CD4-positive, CD25-positive, alpha-beta regulatory T cell (primary cell): ENCODE measurements at regions not wholly inside any gene's neighbourhood (a gene's known extent, or its start where the extent isn't known, plus 50 kb on each side); places are given as distances from the start of the nearest gene placed in this dataset.

Source experiments
- ATAC-seq, 2 donors: fragments of 150-1000 bp; cut with Tn5 transposase; one replicate each; pipeline ENCODE4 v1.10.0; 2021; ENCODE audit warnings: low read depth in 2 of 2, moderate number of reproducible peaks in 2 of 2, moderate library complexity in 1 of 2
- DNase-seq, 3 donors: peaks; one replicate each; pipeline versions ENCODE4 v3.0.0 to v3.0.0-alpha.2; 2012 to 2022; ENCODE audit warnings: mixed read lengths in 1 of 3
- H3K27ac ChIP-seq: one replicate; pipeline ENCODE4 v1.7.0; 2013; ENCODE audit warnings: mild to moderate bottlenecking, low read length; ENCODE audit not compliant: insufficient read depth, poor library complexity, severe bottlenecking
- H3K27me3 ChIP-seq: one replicate; pipeline ENCODE4 v1.7.0; 2013; ENCODE audit warnings: low read length; ENCODE audit not compliant: control insufficient read depth, insufficient read depth
- H3K36me3 ChIP-seq: one replicate; pipeline ENCODE4 v1.7.0; 2013; ENCODE audit warnings: mild to moderate bottlenecking, low read length, moderate library complexity; ENCODE audit not compliant: control insufficient read depth, insufficient read depth
- H3K4me1 ChIP-seq: 2 replicates; pipeline ENCODE4 v1.7.0; 2013; ENCODE audit warnings: mild to moderate bottlenecking, low read length; ENCODE audit not compliant: insufficient read depth, control insufficient read depth, poor library complexity, severe bottlenecking
- H3K4me3 ChIP-seq: one replicate; pipeline ENCODE4 v1.7.0; 2013; ENCODE audit warnings: low read depth, mild to moderate bottlenecking, low read length, moderate library complexity
- H3K9me3 ChIP-seq, 2 experiments: 1 replicate in 1 of 2; 2 replicates in 1 of 2; pipeline ENCODE4 v1.7.0; 2013; ENCODE audit warnings: low read length in 2 of 2, mild to moderate bottlenecking in 1 of 2, moderate library complexity in 1 of 2; ENCODE audit not compliant: control insufficient read depth in 2 of 2
- H3K27ac Mint-ChIP-seq, 3 donors: one replicate each; pipeline ENCODE4 v1.8.0; 2020 to 2022; ENCODE audit warnings: mild to moderate bottlenecking in 3 of 3, mixed read lengths in 3 of 3, moderate library complexity in 2 of 3
- H3K27me3 Mint-ChIP-seq: one replicate; pipeline ENCODE4 v1.8.0; 2022; ENCODE audit warnings: mild to moderate bottlenecking, mixed read lengths
- H3K36me3 Mint-ChIP-seq: one replicate; pipeline ENCODE4 v1.8.0; 2020; ENCODE audit warnings: mixed read lengths
- H3K4me1 Mint-ChIP-seq, 4 donors: one replicate each; pipeline ENCODE4 v1.8.0; 2020 to 2022; ENCODE audit warnings: mixed read lengths in 4 of 4, mild to moderate bottlenecking in 1 of 4
- H3K4me3 Mint-ChIP-seq, 4 donors: one replicate each; pipeline ENCODE4 v1.8.0; 2020 to 2022; ENCODE audit warnings: mild to moderate bottlenecking in 4 of 4, mixed read lengths in 4 of 4, moderate library complexity in 3 of 4
- H3K9me3 Mint-ChIP-seq, 7 donors: one replicate each; pipeline ENCODE4 v1.8.0; 2020 to 2022; ENCODE audit warnings: mixed read lengths in 7 of 7, mild to moderate bottlenecking in 3 of 7, moderate library complexity in 2 of 7

GRCh38 chr1:228939881-228940392 lies 204.7 kb downstream of the RHOU start:
- peak overlapping the region in 1 of 3 donors; percentile 56 for H3K27ac Mint-ChIP-seq
- Histone ChIP-seq H3K27me3 (peaks cover 2% of the 10 kb centered on the region), H3K36me3 (no peaks in the 10 kb centered on the region), H3K9me3 (no peaks in the 10 kb centered on the region), H3K4me3 (no peak overlapping the region), H3K27ac (no peak overlapping the region), H3K4me1 (no peaks in the 10 kb centered on the region)
- peaks cover 4% of the 10 kb centered on the region for H3K27me3 Mint-ChIP-seq
- no peak overlapping the region for H3K4me3 Mint-ChIP-seq
- no peaks in the 10 kb centered on the region for H3K36me3 Mint-ChIP-seq
- peaks cover 0 to 30% (median 7%) of the 10 kb centered on the region in 4 donors for H3K4me1 Mint-ChIP-seq
- DNase-seq, result no peak
- no peak for ATAC-seq
- H3K9me3 Mint-ChIP-seq, result no peaks in the 10 kb centered on the region

GRCh38 chr1:228940526-228940925 lies 205.2 kb downstream of the RHOU start:
- Histone ChIP-seq H3K27ac (no peak overlapping the region), H3K9me3 (no peaks in the 10 kb centered on the region), H3K27me3 (no peaks in the 10 kb centered on the region), H3K4me3 (no peak overlapping the region), H3K4me1 (no peaks in the 10 kb centered on the region), H3K36me3 (no peaks in the 10 kb centered on the region)
- DNase-seq, result no peak
- Mint-ChIP-seq H3K4me3 (no peak overlapping the region), H3K27me3 (peaks cover 4% of the 10 kb centered on the region), H3K9me3 (no peaks in the 10 kb centered on the region), H3K36me3 (no peaks in the 10 kb centered on the region), H3K4me1 (peaks cover 0 to 30% (median 7%) of the 10 kb centered on the region in 4 donors), H3K27ac (peak overlapping the region in 1 of 3 donors; percentile 32)
- no peak for ATAC-seq

GRCh38 chr1:228940926-228941325 lies 205.6 kb downstream of the RHOU start:
- no peak for DNase-seq
- Histone ChIP-seq H3K27me3 (no peaks in the 10 kb centered on the region), H3K4me1 (no peaks in the 10 kb centered on the region), H3K36me3 (no peaks in the 10 kb centered on the region), H3K27ac (no peak overlapping the region), H3K4me3 (no peak overlapping the region), H3K9me3 (no peaks in the 10 kb centered on the region)
- no peak for ATAC-seq
- Mint-ChIP-seq H3K27me3 (peaks cover 4% of the 10 kb centered on the region), H3K27ac (peak overlapping the region in 1 of 3 donors; percentile 32), H3K9me3 (no peaks in the 10 kb centered on the region), H3K4me1 (peaks cover 0 to 29% (median 6%) of the 10 kb centered on the region in 4 donors), H3K36me3 (no peaks in the 10 kb centered on the region), H3K4me3 (no peak overlapping the region)

GRCh38 chr1:228941666-228942065 lies 206.4 kb downstream of the RHOU start:
- peaks cover 0 to 22% (median 6%) of the 10 kb centered on the region in 4 donors for H3K4me1 Mint-ChIP-seq

GRCh38 chr1:228943436-228943835 lies 208.2 kb downstream of the RHOU start:
- Histone ChIP-seq H3K27me3 (no peaks in the 10 kb centered on the region), H3K36me3 (no peaks in the 10 kb centered on the region), H3K4me1 (no peaks in the 10 kb centered on the region), H3K9me3 (no peaks in the 10 kb centered on the region), H3K4me3 (no peak overlapping the region), H3K27ac (no peak overlapping the region)
- peaks cover 0 to 6% (median 3%) of the 10 kb centered on the region in 4 donors for H3K4me1 Mint-ChIP-seq
- H3K4me3 Mint-ChIP-seq, result no peak overlapping the region
- H3K36me3 Mint-ChIP-seq, result no peaks in the 10 kb centered on the region
- no peak for DNase-seq
- no peak overlapping the region for H3K27ac Mint-ChIP-seq
- H3K27me3 Mint-ChIP-seq, result peaks cover 8% of the 10 kb centered on the region
- no peak for ATAC-seq
- H3K9me3 Mint-ChIP-seq, result no peaks in the 10 kb centered on the region

More at GRCh38 chr1:228941666-228942065, 206.4 kb downstream of the RHOU start:
- Histone ChIP-seq H3K9me3 (no peaks in the 10 kb centered on the region), H3K36me3 (no peaks in the 10 kb centered on the region), H3K4me3 (no peak overlapping the region), H3K27me3 (no peaks in the 10 kb centered on the region), H3K27ac (no peak overlapping the region), H3K4me1 (no peaks in the 10 kb centered on the region)
- ATAC-seq (no peak), DNase-seq (no peak)
- no peak overlapping the region for H3K4me3 Mint-ChIP-seq
- no peaks in the 10 kb centered on the region for H3K36me3 Mint-ChIP-seq
- H3K27ac Mint-ChIP-seq, result no peak overlapping the region
- H3K27me3 Mint-ChIP-seq, result peaks cover 7% of the 10 kb centered on the region
- no peaks in the 10 kb centered on the region for H3K9me3 Mint-ChIP-seq

- no peaks in the 10 kb centered on the region for H3K36me3 ChIP-seq
- Mint-ChIP-seq H3K36me3 (no peaks in the 10 kb centered on the region), H3K9me3 (no peaks in the 10 kb centered on the region), H3K27ac (no peak overlapping the region), H3K4me1 (peaks cover 0 to 1% (median 0%) of the 10 kb centered on the region in 4 donors), H3K27me3 (peaks cover 8% of the 10 kb centered on the region), H3K4me3 (no peak overlapping the region)
- H3K27me3 ChIP-seq, result no peaks in the 10 kb centered on the region
- ATAC-seq (no peak), DNase-seq (no peak)
- H3K27ac ChIP-seq, result no peak overlapping the region
- H3K4me3 ChIP-seq, result no peak overlapping the region
- no peaks in the 10 kb centered on the region for H3K4me1 ChIP-seq
- H3K9me3 ChIP-seq, result no peaks in the 10 kb centered on the region
Observed at GRCh38 chr1:228944296-228944695, 209.0 kb downstream of the RHOU start.

- Histone ChIP-seq H3K4me3 (no peak overlapping the region), H3K27me3 (no peaks in the 10 kb centered on the region), H3K9me3 (no peaks in the 10 kb centered on the region), H3K36me3 (no peaks in the 10 kb centered on the region), H3K27ac (no peak overlapping the region), H3K4me1 (no peaks in the 10 kb centered on the region)
- Mint-ChIP-seq H3K36me3 (no peaks in the 10 kb centered on the region), H3K4me1 (no peaks in the 10 kb centered on the region), H3K4me3 (no peak overlapping the region), H3K27ac (no peak overlapping the region), H3K27me3 (peaks cover 8% of the 10 kb centered on the region), H3K9me3 (no peaks in the 10 kb centered on the region)
- ATAC-seq, result no peak
- DNase-seq, result no peak
Observed at GRCh38 chr1:228944935-228945371, 209.7 kb downstream of the RHOU start.

GRCh38 chr1:228945885-228946284 lies 210.6 kb downstream of the RHOU start:
- no peaks in the 10 kb centered on the region for H3K4me1 Mint-ChIP-seq
- H3K4me3 ChIP-seq, result no peak overlapping the region
- no peaks in the 10 kb centered on the region for H3K9me3 ChIP-seq
- no peak overlapping the region for H3K27ac Mint-ChIP-seq
- DNase-seq (no peak), ATAC-seq (no peak)
- H3K27me3 Mint-ChIP-seq, result peaks cover 6% of the 10 kb centered on the region
- no peaks in the 10 kb centered on the region for H3K36me3 Mint-ChIP-seq
- no peak overlapping the region for H3K27ac ChIP-seq
- H3K9me3 Mint-ChIP-seq, result no peaks in the 10 kb centered on the region
- H3K36me3 ChIP-seq, result no peaks in the 10 kb centered on the region
- H3K4me1 ChIP-seq, result no peaks in the 10 kb centered on the region
- no peaks in the 10 kb centered on the region for H3K27me3 ChIP-seq
- H3K4me3 Mint-ChIP-seq, result no peak overlapping the region
